GM19023 (cell line): ENCODE measurements at regions not wholly inside any gene's neighbourhood (a gene's known extent, or its start where the extent isn't known, plus 50 kb on each side); places are given as distances from the start of the nearest gene placed in this dataset.

Source experiments
- ATAC-seq: cut with Tn5 transposase; IDR thresholded peaks from one replicate; pipeline ENCODE4 v1.9.1; 2021; ENCODE audit warnings: mild to moderate bottlenecking, moderate library complexity; ENCODE audit not compliant: unreplicated experiment

GRCh38 chr4:125911058-125911457 lies 596.3 kb downstream of the FAT4 start:
- no peak for ATAC-seq

DNA sequence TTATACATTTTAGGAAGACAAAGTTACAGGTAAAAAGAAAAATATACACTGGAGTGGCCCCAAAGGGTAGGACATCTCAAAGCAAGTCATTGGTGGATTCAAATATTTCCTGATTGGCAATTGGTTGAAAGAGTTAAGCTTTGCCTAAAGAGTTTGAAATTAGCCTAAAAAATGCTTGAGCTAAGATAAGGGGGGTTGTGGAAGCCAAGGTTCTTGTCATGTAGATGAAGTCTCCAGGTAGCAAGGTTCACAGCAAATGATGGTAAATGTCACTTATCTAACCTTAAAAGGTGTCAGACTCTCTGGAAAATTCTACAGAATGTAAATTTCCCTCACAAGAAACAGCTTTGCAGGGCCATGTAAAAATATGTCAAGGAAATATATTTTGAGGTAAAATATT lies 596.7 kb downstream of the FAT4 start:
- ATAC-seq: no peak

GRCh38 chr4:125917559-125917958 lies 602.8 kb downstream of the FAT4 start:
- no peak for ATAC-seq

DNA sequence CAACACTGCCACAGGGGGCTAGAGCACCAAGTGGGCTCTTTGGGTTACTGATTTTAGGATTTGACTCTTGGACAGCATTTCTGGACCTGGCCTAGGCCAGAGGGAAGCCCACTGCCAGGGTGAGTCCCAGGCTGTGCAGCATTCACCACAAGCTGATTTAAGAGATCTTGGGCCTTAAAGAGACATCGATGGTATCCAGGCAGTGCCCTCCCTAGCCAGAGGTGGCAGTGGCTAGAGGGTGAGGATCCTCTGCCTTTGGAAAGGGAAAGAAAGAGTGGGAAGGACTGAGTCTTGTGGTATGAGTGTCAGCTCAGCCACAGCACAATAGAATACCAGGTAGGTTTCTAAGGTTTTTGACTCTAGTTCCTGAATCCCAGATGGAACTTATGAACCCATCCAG lies 613.9 kb downstream of the FAT4 start:
- no peak for ATAC-seq

DNA sequence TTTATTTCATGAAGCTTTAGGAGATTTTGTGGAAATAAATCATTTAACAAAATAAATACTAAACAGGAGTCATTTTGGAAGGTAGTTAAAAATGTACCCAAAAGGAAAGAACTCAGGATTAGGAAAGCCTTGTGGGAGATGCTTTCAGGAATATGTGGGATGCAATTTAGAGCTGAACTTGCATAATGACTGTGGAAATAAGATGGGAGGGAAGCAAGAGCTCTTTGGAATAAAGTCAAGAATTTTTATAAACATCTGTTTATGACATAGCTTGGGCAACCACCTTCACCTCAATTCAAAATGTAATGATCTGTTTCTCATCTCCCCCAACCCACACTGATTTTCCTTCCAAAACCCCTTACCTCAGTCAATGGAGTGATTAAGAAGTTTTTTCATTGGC lies 623.8 kb downstream of the FAT4 start:
- ATAC-seq: no peak

GRCh38 chr4:125940426-125940825 lies 625.7 kb downstream of the FAT4 start:
- ATAC-seq: no peak

DNA sequence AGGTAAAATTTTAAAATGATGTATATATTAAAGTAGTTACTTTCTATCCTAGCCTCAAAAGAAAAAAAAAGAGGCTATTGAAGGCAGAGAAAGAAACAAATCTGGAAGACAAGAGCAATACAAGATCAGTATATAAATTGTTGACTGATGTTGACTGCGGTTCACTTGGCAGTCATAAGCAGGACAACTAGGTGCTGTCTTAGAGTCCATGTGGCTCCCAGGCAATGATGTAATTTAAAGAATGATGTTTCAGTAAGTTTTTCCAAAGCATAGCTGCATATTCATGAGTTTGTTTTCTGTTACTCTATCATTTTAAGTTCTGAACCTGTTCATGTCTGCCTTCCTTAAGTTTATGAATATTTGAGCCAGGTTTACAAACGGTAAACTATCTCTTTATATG lies 630.2 kb downstream of the FAT4 start:
- ATAC-seq: no peak

DNA sequence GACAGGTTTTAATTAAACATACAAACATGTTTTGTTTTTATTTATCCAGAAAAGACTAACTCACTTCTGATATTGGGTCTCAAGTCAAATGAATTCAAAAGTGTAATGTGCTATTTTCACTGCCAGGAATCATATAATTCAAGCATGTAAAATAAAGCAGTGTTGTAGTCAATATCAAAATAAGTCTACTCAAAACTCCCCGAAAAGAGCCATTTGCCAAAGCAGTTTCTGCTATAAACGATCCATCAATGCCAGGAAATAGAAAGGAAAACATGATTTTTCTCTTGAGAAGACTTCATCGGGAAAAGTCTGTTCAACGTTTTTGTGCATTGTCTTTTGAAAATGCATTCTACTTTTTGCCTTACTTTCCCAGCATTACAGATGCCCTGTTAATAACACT lies 633.3 kb downstream of the FAT4 start:
- no peak for ATAC-seq

- no peak for ATAC-seq
Observed at GRCh38 chr4:125951261-125951887, 636.6 kb downstream of the FAT4 start.

- no peak for ATAC-seq
Observed at GRCh38 chr4:125952631-125953030, 637.9 kb downstream of the FAT4 start.

DNA sequence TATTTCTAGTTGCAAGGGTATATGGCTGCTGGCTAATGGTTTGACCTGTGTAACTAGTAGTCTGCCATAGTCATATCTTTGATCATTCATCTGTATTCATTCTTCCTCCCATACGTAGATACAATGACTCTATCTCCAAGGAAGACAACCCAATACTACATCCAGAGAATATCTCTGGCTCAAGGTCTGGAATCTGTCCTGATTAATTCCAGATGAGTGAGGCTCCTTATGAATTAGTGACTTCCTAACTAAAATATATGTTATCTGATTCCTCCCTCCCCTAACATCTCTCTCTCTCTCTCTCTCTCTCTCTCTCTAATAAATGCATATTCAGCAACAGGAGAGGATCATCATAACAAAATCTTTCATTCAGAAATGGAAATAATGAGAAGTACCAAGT lies 641.5 kb downstream of the FAT4 start:
- ATAC-seq: no peak

DNA sequence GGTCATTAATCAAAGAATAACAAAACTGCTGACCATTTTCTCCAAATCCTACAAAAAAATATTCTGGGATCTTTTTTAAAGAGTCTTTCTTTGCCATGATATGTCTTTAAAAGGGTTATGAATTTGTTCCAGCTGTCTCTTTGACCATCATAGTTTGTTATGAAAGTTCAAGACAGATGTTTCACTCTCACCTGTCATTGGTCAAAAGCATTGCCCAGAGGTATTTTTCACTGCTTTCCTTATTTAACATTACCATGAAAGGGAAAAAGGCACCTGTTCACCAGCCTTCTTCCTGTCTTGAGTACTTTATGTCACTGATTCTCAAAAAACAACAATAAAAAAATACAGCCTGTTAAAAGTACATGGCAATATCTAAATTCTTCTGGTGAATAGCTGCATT lies 643.8 kb downstream of the FAT4 start:
- ATAC-seq: no peak

- ATAC-seq: no peak
Observed at GRCh38 chr4:125961626-125962025, 646.9 kb downstream of the FAT4 start.

DNA sequence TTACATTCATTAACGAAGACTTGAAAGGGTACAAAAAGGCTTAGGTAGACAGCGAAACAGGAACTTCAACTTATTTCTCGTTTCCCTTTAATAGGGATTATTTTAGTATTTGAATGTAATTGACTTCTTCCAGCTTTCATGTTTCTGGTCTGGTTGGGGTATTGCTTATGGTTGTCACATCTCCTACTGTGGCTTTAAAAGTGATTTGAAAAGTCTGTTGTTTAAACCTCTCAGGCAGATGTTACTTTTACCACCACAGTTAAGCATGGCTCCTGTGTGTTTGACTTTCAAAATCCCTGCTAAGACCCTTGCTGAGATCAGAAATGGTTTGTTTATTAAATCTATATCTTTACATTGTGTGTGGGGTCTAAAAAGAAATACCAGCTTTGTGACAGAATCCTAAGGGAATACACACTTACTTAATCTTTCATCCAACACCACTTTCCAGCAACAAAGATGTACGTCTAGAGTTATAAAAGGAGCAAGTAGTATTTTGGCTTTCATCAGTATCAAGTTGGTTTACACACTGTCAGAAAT lies 661.2 kb downstream of the FAT4 start:
- no peak for ATAC-seq

GRCh38 chr4:125979950-125980349 lies 665.2 kb downstream of the FAT4 start:
- no peak for ATAC-seq

- no peak for ATAC-seq
Observed at GRCh38 chr4:125983168-125983567, 668.4 kb downstream of the FAT4 start.

- ATAC-seq: no peak
Observed at GRCh38 chr4:125985856-125986255, 671.1 kb downstream of the FAT4 start.

DNA sequence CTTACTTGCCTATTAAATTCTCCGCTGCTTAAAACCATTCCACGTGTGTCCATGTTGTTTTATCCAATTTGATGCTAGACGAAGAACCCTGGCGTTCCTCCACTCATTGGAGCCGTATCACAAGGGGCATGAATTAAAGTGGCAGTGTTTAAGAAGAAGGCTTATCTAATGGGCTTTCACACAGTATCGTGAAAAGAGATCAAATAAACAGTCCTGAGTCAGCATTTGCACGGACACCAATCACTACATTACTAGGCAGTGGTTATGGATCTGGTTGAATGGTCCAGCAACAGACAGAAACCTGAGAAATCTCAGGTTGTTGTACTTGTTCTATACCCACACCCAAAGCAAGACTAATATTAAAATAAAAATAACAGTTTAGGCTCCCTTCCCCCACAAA lies 671.6 kb downstream of the FAT4 start:
- ATAC-seq: no peak

DNA sequence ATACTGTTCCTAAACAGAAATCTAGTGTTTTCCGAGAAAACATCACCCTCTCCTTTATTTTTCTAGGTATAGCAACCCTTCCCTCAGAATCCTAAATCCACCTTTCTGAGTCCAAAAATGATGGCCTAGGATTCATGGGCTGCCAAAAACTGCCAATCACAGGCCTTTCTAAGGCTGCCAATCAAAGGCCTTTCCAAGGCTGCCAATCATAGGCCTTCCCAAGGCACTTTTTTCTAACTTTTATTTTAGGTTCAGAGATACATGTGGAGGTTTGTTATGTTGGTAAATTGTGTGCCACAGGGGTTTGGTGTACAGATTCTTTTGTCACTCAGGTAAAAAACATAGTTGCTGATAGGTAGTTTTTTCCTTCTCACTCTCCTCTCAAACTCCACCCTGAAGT lies 673.7 kb downstream of the FAT4 start:
- ATAC-seq: no peak

GRCh38 chr4:125991398-125991797 lies 676.6 kb downstream of the FAT4 start:
- ATAC-seq: no peak

DNA sequence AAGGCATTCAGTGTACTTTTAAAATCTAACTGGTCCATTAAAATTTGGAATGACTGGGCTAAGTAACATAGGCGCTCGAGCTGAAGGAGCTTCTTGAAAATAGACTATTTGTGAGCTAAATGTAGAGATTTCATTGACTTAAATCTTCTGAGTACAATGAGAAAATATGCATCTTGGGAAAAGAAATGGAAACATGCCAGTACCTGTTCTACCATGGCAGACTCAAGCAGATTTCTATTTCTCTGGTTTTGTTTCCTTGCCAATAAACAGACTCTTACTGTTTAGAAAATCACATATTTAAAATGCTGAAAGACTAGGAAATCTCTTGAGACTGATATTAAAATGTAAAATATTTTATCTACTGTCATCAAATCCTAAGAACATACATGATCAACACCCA lies 678.1 kb downstream of the FAT4 start:
- ATAC-seq: no peak

DNA sequence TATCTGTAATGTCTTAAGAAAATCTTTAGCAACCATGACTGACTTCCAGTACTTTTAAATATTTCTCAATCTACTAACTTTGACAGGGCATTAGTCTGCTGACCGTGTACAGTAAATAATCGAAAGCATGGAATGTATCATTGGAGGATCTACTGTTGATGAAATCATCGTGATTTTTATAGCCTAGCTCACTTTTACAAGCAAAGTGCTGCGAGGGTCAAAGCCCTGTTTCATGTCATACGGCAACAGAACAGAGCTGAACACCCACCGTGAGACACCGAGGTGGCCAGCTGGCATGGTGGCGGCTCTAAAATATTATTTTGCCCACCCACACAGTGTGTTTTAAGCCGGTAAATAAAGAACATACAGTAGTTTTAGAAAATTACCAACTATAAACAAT lies 679.3 kb downstream of the FAT4 start:
- ATAC-seq: no peak

GRCh38 chr4:125994430-125994829 lies 679.7 kb downstream of the FAT4 start:
- no peak for ATAC-seq
